Lung (tissue), 11 donors: ENCODE measurements at regions not wholly inside any gene's neighbourhood (a gene's known extent, or its start where the extent isn't known, plus 50 kb on each side); places are given as distances from the start of the nearest gene placed in this dataset.

Experiments used
- ATAC-seq: fragments of 200-7000 bp; cut with Tn5 transposase; one replicate; pipeline ENCODE4 v1.9.1; 2020; ENCODE audit warnings: moderate number of reproducible peaks; ENCODE audit not compliant: insufficient read depth, low FRiP score
- DNase-seq, 3 donors: peaks; one replicate each; pipeline ENCODE4 v3.0.0-alpha.2; 2013 to 2017
- H3K27ac ChIP-seq, 2 donors: one replicate each; pipeline ENCODE4 v1.5.1; 2013; ENCODE audit warnings: mild to moderate bottlenecking in 2 of 2, moderate library complexity in 2 of 2, control low read depth in 1 of 2, inconsistent platforms in 1 of 2, low read depth in 1 of 2, low read length in 1 of 2
- H3K27me3 ChIP-seq, 3 donors: one replicate each; pipeline ENCODE4 v1.5.1; 2013; ENCODE audit warnings: low read length in 2 of 3; ENCODE audit not compliant: control insufficient read depth in 3 of 3, insufficient read depth in 3 of 3
- H3K36me3 ChIP-seq, 4 donors: one replicate each; pipeline ENCODE4 v1.5.1; 2013; ENCODE audit warnings: low read length in 4 of 4, mild to moderate bottlenecking in 1 of 4, moderate library complexity in 1 of 4; ENCODE audit not compliant: control insufficient read depth in 4 of 4, insufficient read depth in 4 of 4
- H3K4me1 ChIP-seq, 5 donors: one replicate each; pipeline ENCODE4 v1.5.1; 2013; ENCODE audit warnings: low read length in 5 of 5, mild to moderate bottlenecking in 2 of 5, moderate library complexity in 1 of 5; ENCODE audit not compliant: control insufficient read depth in 5 of 5, insufficient read depth in 5 of 5
- H3K4me3 ChIP-seq: one replicate; pipeline ENCODE4 v1.5.1; 2013; ENCODE audit warnings: mild to moderate bottlenecking, control low read depth, moderate library complexity
- H3K9ac ChIP-seq, 2 donors: one replicate each; pipeline ENCODE4 v1.5.1; 2013; ENCODE audit warnings: low read length in 2 of 2, control low read depth in 1 of 2; ENCODE audit not compliant: insufficient read depth in 1 of 2
- H3K9me3 ChIP-seq, 4 donors: one replicate each; pipeline ENCODE4 v1.5.1; 2013; ENCODE audit warnings: low read length in 3 of 4, mild to moderate bottlenecking in 1 of 4, moderate library complexity in 1 of 4; ENCODE audit not compliant: control insufficient read depth in 4 of 4, insufficient read depth in 3 of 4
- WGBS, 2 donors: extraction: QIAGEN DNeasy Blood & Tissue Kit; methylation state at CpG; one replicate each; pipeline ENCODE4 v1.1.7; 2013; 5-methylcytosine and 5-hydroxymethylcytosine counted together
- TF ChIP-seq, protein P1 (sequence below): IDR thresholded peaks from 2 replicates; pipeline ENCODE4 v1.5.1; 2012; ENCODE audit warnings: mild to moderate bottlenecking; ENCODE audit errors: control extremely low read depth, extremely low read depth
- donor health status: control.
- donor health status: control.
- donor health status: Bipolar disorder and iron deficiency.
- donor health status: healthy.
- donor health status: DM: yes; HTN: yes; CAD: no.

DNA sequence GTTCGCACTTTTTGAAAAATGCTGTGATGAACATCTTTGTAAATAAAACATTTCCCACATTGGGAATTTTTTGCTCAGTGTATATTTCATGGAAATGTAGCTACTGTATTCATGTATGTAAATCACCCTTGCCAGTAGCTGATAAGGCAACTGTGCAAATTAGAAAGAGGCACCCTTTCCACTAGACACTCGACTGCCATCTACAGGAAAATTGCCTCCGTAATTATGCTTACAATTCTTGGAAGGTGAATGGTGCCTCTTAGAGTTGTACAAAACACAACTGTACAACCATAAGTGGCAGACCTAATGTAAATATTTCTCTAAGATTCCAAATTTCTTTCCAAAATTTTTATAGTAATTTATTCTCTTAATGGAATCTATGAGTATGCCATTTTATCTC, 491.7 kb downstream of the CCSER2 start:
- WGBS, 2 donors = 65 to 71% methylated on average over 3 of the region's 3 CpGs
- H3K9ac ChIP-seq = no peak overlapping the region
- no peak overlapping the region for H3K4me3 ChIP-seq
- DNase-seq = no peak
- H3K4me1 ChIP-seq = no peaks in the 10 kb centered on the region
- no peak for ATAC-seq
- H3K27ac ChIP-seq = no peak overlapping the region
- H3K9me3 ChIP-seq = no peaks in the 10 kb centered on the region
- TF ChIP-seq, protein P1, sequence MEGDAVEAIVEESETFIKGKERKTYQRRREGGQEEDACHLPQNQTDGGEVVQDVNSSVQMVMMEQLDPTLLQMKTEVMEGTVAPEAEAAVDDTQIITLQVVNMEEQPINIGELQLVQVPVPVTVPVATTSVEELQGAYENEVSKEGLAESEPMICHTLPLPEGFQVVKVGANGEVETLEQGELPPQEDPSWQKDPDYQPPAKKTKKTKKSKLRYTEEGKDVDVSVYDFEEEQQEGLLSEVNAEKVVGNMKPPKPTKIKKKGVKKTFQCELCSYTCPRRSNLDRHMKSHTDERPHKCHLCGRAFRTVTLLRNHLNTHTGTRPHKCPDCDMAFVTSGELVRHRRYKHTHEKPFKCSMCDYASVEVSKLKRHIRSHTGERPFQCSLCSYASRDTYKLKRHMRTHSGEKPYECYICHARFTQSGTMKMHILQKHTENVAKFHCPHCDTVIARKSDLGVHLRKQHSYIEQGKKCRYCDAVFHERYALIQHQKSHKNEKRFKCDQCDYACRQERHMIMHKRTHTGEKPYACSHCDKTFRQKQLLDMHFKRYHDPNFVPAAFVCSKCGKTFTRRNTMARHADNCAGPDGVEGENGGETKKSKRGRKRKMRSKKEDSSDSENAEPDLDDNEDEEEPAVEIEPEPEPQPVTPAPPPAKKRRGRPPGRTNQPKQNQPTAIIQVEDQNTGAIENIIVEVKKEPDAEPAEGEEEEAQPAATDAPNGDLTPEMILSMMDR = no peak
- H3K27me3 ChIP-seq = no peaks in the 10 kb centered on the region
- no peaks in the 10 kb centered on the region for H3K36me3 ChIP-seq

DNA sequence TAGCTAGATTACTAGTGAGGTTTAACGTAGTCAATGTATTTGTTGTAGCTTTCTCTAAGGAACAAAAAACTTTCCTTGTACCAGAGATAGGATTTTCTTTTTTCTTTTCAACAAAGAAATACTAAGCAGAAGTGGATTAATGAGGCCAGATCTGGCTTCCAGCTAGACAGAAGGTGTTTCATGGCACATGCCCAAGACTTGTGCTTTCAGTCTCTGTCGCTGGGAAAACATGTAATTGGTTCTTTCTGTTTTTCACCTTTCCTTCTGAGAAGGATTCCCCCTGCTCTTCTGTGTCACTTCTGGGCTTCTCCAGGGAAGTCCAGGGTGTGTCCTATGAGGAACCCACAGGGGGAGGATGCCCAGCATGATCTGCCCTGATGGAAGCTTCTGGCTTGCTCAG, 492.2 kb downstream of the CCSER2 start:
- Histone ChIP-seq H3K4me3 (no peak overlapping the region), H3K27ac (no peak overlapping the region), H3K36me3 (no peaks in the 10 kb centered on the region), H3K27me3 (no peaks in the 10 kb centered on the region), H3K9me3 (no peaks in the 10 kb centered on the region), H3K9ac (no peak overlapping the region), H3K4me1 (no peaks in the 10 kb centered on the region)
- TF ChIP-seq, protein P1 = no peak
- ATAC-seq (no peak), DNase-seq (no peak)
- WGBS, 2 donors = 77 to 78% methylated on average over 2 of the region's 2 CpGs

DNA sequence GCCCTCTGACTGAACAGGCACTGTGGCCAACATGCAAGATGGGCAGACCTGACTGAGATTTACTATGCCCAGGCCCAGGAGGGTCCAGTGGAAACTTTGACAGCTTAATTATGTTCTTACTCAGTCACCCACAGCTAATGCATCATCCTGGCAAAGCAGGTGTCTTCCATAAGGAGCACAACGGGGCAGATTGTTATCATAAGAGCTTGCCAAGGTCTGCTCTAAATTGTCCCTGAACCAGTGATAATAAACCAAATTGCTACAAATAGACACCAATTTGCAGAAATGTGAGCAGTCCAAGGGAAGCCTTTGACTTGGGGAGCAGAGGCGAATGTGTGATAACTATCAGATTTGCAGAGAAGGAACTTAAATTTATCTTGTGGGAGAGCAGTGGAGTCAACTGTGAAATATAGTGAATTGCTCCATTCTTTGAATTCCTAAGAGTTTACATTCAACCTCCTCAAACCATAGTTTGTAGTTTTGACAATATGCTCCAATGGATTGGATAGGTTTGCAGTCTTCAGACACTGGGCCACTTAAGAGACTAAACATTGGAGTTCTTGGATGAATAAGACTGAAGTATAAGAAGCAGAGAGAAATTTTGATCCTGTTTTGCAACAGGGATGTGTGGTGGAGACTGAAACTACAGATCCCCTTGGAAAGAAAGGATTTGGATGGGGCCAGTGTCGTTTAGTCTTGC, 494.7 kb downstream of the CCSER2 start:
- Histone ChIP-seq H3K9ac (no peak overlapping the region), H3K27me3 (no peaks in the 10 kb centered on the region), H3K9me3 (no peaks in the 10 kb centered on the region), H3K27ac (no peak overlapping the region), H3K4me1 (no peaks in the 10 kb centered on the region), H3K4me3 (no peak overlapping the region), H3K36me3 (no peaks in the 10 kb centered on the region)
- no peak for ATAC-seq
- 62 to 68% methylated on average over 3 of the region's 3 CpGs for WGBS, 2 donors
- no peak for DNase-seq
- TF ChIP-seq, protein P1 = no peak

DNA sequence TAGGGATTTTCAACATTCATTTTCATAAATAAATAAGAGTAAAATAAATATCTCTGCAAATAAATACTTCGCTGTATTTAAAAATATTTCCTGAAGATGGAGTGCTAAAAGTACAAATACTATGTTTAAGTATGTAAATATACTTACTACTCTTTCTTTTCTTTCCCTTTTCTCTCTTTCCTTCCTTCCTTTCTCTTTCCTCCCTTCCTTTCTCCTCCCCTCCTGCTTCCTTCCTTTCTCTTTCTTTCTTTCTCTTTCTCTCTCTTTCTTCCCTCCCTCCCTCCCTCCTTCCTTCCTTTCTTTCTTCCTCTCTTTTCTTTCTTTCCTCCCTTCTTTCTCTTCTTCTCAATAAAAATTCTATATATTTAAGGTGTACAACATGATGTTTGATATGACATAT, 496.1 kb downstream of the CCSER2 start:
- DNase-seq (no peak), ATAC-seq (no peak)
- no peak overlapping the region for H3K9ac ChIP-seq
- WGBS, 2 donors = 52 to 88% methylated on average over 1 of the region's 1 CpG
- TF ChIP-seq, protein P1 = no peak
- H3K4me3 ChIP-seq = no peak overlapping the region
- no peak overlapping the region for H3K27ac ChIP-seq
- H3K4me1 ChIP-seq = no peaks in the 10 kb centered on the region
- no peaks in the 10 kb centered on the region for H3K27me3 ChIP-seq
- no peaks in the 10 kb centered on the region for H3K36me3 ChIP-seq
- no peaks in the 10 kb centered on the region for H3K9me3 ChIP-seq
